ENCODE measurements at regions not wholly inside any gene's neighbourhood (a gene's known extent, or its start where the extent isn't known, plus 50 kb on each side); places are given as distances from the start of the nearest gene placed in this dataset.

DNA sequence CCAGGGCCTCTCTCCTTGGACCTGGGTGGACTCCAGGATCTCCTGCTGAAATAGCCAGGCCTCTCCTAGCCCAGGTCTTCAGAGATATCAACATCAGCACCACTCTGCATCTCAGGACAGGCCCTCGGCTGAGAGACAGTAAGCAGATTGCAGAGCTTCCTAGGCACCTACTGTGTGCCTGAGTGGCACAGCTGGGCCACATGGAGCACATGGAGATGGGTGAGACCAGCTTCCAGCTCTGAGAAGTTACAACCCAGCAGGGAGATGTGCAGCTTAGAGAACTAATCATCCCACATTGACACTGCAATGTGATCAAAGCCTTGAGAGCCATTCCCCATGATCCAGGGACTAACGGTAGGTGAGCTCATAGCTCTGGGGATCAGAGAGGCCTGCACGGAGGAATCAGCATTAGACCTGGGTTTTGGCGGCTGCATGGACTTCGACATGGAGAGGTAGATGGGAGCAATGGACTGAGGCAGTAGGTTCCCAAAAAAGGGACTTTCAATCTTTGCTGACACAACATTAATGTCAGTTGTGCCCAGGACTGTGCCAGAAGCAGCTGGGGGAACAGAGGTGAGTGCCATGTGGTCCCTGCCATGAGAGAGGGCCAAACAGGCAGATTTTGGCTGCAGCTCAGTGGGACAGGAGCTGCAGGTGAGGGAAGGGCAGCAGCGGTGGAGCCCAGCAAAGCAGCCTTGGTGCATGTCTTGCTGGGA is 76.0 kb upstream of the LEP start:
- TF ChIP-seq, protein P1, sequence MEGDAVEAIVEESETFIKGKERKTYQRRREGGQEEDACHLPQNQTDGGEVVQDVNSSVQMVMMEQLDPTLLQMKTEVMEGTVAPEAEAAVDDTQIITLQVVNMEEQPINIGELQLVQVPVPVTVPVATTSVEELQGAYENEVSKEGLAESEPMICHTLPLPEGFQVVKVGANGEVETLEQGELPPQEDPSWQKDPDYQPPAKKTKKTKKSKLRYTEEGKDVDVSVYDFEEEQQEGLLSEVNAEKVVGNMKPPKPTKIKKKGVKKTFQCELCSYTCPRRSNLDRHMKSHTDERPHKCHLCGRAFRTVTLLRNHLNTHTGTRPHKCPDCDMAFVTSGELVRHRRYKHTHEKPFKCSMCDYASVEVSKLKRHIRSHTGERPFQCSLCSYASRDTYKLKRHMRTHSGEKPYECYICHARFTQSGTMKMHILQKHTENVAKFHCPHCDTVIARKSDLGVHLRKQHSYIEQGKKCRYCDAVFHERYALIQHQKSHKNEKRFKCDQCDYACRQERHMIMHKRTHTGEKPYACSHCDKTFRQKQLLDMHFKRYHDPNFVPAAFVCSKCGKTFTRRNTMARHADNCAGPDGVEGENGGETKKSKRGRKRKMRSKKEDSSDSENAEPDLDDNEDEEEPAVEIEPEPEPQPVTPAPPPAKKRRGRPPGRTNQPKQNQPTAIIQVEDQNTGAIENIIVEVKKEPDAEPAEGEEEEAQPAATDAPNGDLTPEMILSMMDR (conservative IDR thresholded peaks at IDR 0.05; ENCODE audit: low read depth, low read length) = no peak
- TF ChIP-seq EZH2 (IDR thresholded peaks at IDR 0.05; ENCODE audit: borderline replicate concordance, low read depth, low read length, poor library complexity, severe bottlenecking) = no peak
